DND-41 (cell line): ENCODE measurements at regions not wholly inside any gene's neighbourhood (a gene's known extent, or its start where the extent isn't known, plus 50 kb on each side); places are given as distances from the start of the nearest gene placed in this dataset.

Source experiments
- ATAC-seq: fragments of 200-7000 bp; cut with Tn5 transposase; 3 replicates; pipeline ENCODE4 v1.9.1; 2021; ENCODE audit warnings: low read depth; ENCODE audit not compliant: insufficient read depth
- DNase-seq: peaks from one replicate; pipeline ENCODE4 v3.0.0-alpha.2; 2020
- H2AFZ ChIP-seq: 2 replicates; pipeline ENCODE4 v1.6.0; 2012; ENCODE audit warnings: low read depth, low read length
- H3K27ac ChIP-seq: 2 replicates; pipeline ENCODE4 v1.5.1; 2012; ENCODE audit warnings: low read length, inconsistent platforms
- H3K27me3 ChIP-seq: fragments of 200-600 bp; sonication (generic); 2 replicates; pipeline ENCODE4 v1.6.0; 2012; ENCODE audit warnings: low read length, mild to moderate bottlenecking, inconsistent platforms; ENCODE audit not compliant: insufficient read depth, poor library complexity
- H3K36me3 ChIP-seq: 2 replicates; pipeline ENCODE4 v1.5.1; 2012; ENCODE audit warnings: low read length, inconsistent platforms; ENCODE audit not compliant: insufficient read depth
- H3K4me1 ChIP-seq: 2 replicates; pipeline ENCODE4 v1.5.1; 2012; ENCODE audit warnings: mild to moderate bottlenecking, low read length; ENCODE audit not compliant: insufficient read depth
- H3K4me2 ChIP-seq: 2 replicates; pipeline ENCODE4 v1.6.0; 2012; ENCODE audit warnings: mild to moderate bottlenecking, moderate library complexity, low read length, inconsistent platforms; ENCODE audit not compliant: insufficient read depth
- H3K4me3 ChIP-seq, 2 experiments: fragments of 200-600 bp in 1 of 2; shearing (Covaris generic) in 1 of 2; 2 replicates each; pipeline ENCODE4 v1.5.1; 2012 to 2016; ENCODE audit warnings: inconsistent platforms in 2 of 2, low read length in 2 of 2, mild to moderate bottlenecking in 2 of 2, low read depth in 1 of 2, moderate library complexity in 1 of 2
- H3K79me2 ChIP-seq: 2 replicates; pipeline ENCODE4 v1.6.0; 2012; ENCODE audit warnings: low read length, inconsistent platforms; ENCODE audit not compliant: insufficient read depth
- H3K9ac ChIP-seq: 2 replicates; pipeline ENCODE4 v1.6.0; 2012; ENCODE audit warnings: low read depth, mild to moderate bottlenecking, inconsistent platforms, low read length, moderate library complexity
- H3K9me3 ChIP-seq: 2 replicates; pipeline ENCODE4 v1.5.1; 2012; ENCODE audit warnings: low read length, moderate library complexity, mild to moderate bottlenecking, inconsistent platforms; ENCODE audit not compliant: insufficient read depth, severe bottlenecking
- H4K20me1 ChIP-seq: 2 replicates; pipeline ENCODE4 v1.6.0; 2012; ENCODE audit warnings: low read length; ENCODE audit not compliant: insufficient read depth
- CTCF ChIP-seq: IDR thresholded peaks from 2 replicates; pipeline ENCODE4 v1.5.1; 2012; ENCODE audit warnings: borderline replicate concordance, low read length, moderate library complexity, mild to moderate bottlenecking; ENCODE audit not compliant: poor library complexity, severe bottlenecking; ENCODE audit errors: extremely low read depth
- EZH2 ChIP-seq: IDR thresholded peaks from 3 replicates; pipeline ENCODE4 v1.6.1; 2012; ENCODE audit warnings: borderline replicate concordance, low read depth, mild to moderate bottlenecking, moderate library complexity, low read length, inconsistent platforms; ENCODE audit not compliant: severe bottlenecking

GRCh38 chr4:89419111-89419695, 111.6 kb upstream of the GPRIN3 start:
- H3K79me2 ChIP-seq = no peaks in the 10 kb centered on the region
- no peak overlapping the region for H3K27ac ChIP-seq
- no peak overlapping the region for H2AFZ ChIP-seq
- no peak overlapping the region for H3K9ac ChIP-seq
- no peak for TF ChIP-seq CTCF
- TF ChIP-seq EZH2 = no peak
- no peaks in the 10 kb centered on the region for H3K9me3 ChIP-seq
- H3K4me1 ChIP-seq = no peaks in the 10 kb centered on the region
- H3K36me3 ChIP-seq = no peaks in the 10 kb centered on the region
- DNase-seq = no peak
- no peak overlapping the region for H3K4me2 ChIP-seq
- no peak overlapping the region for H3K4me3 ChIP-seq
- H3K27me3 ChIP-seq = no peaks in the 10 kb centered on the region
- ATAC-seq = no peak
- H4K20me1 ChIP-seq = no peaks in the 10 kb centered on the region

GRCh38 chr4:89416960-89417359, 109.4 kb upstream of the GPRIN3 start:
- ATAC-seq (no peak), DNase-seq (no peak)
- Histone ChIP-seq H3K27me3 (no peaks in the 10 kb centered on the region), H3K9me3 (no peaks in the 10 kb centered on the region), H3K9ac (no peak overlapping the region), H3K4me2 (no peak overlapping the region), H3K79me2 (no peaks in the 10 kb centered on the region), H4K20me1 (no peaks in the 10 kb centered on the region), H3K27ac (no peak overlapping the region), H2AFZ (no peak overlapping the region), H3K4me3 (no peak overlapping the region), H3K4me1 (no peaks in the 10 kb centered on the region), H3K36me3 (no peaks in the 10 kb centered on the region)
- TF ChIP-seq CTCF (no peak), EZH2 (no peak)

GRCh38 chr4:89413518-89413917, 105.9 kb upstream of the GPRIN3 start:
- H3K9ac ChIP-seq = no peak overlapping the region
- H3K4me1 ChIP-seq = no peaks in the 10 kb centered on the region
- H3K4me3 ChIP-seq = no peak overlapping the region
- no peaks in the 10 kb centered on the region for H3K27me3 ChIP-seq
- no peak overlapping the region for H3K27ac ChIP-seq
- DNase-seq (no peak), ATAC-seq (no peak)
- no peaks in the 10 kb centered on the region for H3K9me3 ChIP-seq
- H4K20me1 ChIP-seq = no peaks in the 10 kb centered on the region
- no peak overlapping the region for H2AFZ ChIP-seq
- no peak overlapping the region for H3K4me2 ChIP-seq
- H3K36me3 ChIP-seq = no peaks in the 10 kb centered on the region
- TF ChIP-seq CTCF = no peak
- TF ChIP-seq EZH2 = no peak
- H3K79me2 ChIP-seq = no peaks in the 10 kb centered on the region
